Mucosa of descending colon (tissue), 3 donors: ENCODE measurements at regions not wholly inside any gene's neighbourhood (a gene's known extent, or its start where the extent isn't known, plus 50 kb on each side); places are given as distances from the start of the nearest gene placed in this dataset.
"Not testable (repeated sequence)": the region's sequence is repeated elsewhere in the genome, so short reads cannot be mapped to it uniquely, and the experiment has no call there.

Source experiments
- ATAC-seq: fragments of 200-7000 bp; cut with Tn5 transposase; one replicate; pipeline ENCODE4 v1.9.1; 2020; ENCODE audit warnings: mild to moderate bottlenecking, moderate library complexity
- DNase-seq, 3 donors: peaks; one replicate each; pipeline ENCODE4 v3.0.0-alpha.2; 2020
- H3K36me3 ChIP-seq: fragments of 200-600 bp; one replicate; pipeline ENCODE4 v1.8.0; 2021; ENCODE audit warnings: low read depth, mild to moderate bottlenecking
- H3K4me1 ChIP-seq: fragments of 200-600 bp; one replicate; pipeline ENCODE4 v1.8.0; 2021; ENCODE audit warnings: low read depth, mild to moderate bottlenecking
- H3K4me3 ChIP-seq: fragments of 200-600 bp; one replicate; pipeline ENCODE4 v1.8.0; 2021; ENCODE audit warnings: mild to moderate bottlenecking
- H3K9me3 ChIP-seq: fragments of 200-600 bp; one replicate; pipeline ENCODE4 v1.8.0; 2021; ENCODE audit warnings: mild to moderate bottlenecking
- intact Hi-C, 2 donors: fragments of 100-400 bp; cut with DNase I in 1 of 2; cut with micrococcal nuclease in 1 of 2; formaldehyde crosslinking; loops; one replicate each; pipeline versions ENCODE4 v1.11.0 to v1.11.1; 2022; cut with DNase I, micrococcal nuclease
- TF ChIP-seq, protein P1 (sequence below): fragments of 200-600 bp; IDR thresholded peaks from one replicate; pipeline ENCODE4 v1.8.0; 2022; ENCODE audit warnings: antibody characterized with exemption, mild to moderate bottlenecking
- donor health status: DM: no; HTN: no; CAD: no; lungs with moderate emphysema.
- donor health status: DM: no; HTN: no; CAD: no.
- donor health status: DM: no; HTN: yes; CAD: no.

- no peak for ATAC-seq
- intact Hi-C loops: no loop called here
- H3K4me1 ChIP-seq: no peaks in the 10 kb centered on the region
- DNase-seq: no peak
- peaks cover 30% of the 10 kb centered on the region for H3K9me3 ChIP-seq
- no peaks in the 10 kb centered on the region for H3K36me3 ChIP-seq
- H3K4me3 ChIP-seq: no peak overlapping the region
- TF ChIP-seq, protein P1, sequence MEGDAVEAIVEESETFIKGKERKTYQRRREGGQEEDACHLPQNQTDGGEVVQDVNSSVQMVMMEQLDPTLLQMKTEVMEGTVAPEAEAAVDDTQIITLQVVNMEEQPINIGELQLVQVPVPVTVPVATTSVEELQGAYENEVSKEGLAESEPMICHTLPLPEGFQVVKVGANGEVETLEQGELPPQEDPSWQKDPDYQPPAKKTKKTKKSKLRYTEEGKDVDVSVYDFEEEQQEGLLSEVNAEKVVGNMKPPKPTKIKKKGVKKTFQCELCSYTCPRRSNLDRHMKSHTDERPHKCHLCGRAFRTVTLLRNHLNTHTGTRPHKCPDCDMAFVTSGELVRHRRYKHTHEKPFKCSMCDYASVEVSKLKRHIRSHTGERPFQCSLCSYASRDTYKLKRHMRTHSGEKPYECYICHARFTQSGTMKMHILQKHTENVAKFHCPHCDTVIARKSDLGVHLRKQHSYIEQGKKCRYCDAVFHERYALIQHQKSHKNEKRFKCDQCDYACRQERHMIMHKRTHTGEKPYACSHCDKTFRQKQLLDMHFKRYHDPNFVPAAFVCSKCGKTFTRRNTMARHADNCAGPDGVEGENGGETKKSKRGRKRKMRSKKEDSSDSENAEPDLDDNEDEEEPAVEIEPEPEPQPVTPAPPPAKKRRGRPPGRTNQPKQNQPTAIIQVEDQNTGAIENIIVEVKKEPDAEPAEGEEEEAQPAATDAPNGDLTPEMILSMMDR: no peak
These were observed 191.7 kb downstream of the CRLF2 start for GRCh38 chrX:1020634-1021166.

DNA sequence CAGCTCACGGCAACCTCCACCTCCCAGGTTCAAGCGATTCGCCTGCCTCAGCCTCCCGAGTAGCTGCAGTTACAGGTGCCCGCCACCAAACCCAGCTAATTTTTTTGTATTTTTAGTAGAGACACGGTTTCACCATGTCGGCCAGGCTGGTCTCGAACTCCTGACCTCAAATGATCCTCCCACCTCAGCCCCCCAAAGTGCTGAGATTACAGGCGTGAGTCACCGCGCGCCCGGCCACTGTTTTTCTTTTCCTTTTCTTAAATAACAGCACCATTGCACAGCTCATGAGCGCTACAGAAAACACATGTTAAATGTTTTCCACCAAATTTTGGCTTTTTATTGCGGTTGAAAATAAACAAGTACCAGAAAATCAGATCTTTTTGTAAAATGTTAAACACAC lies 195.5 kb downstream of the CRLF2 start:
- DNase-seq, H3K36me3 ChIP-seq, H3K4me3 ChIP-seq, H3K4me1 ChIP-seq, ATAC-seq, intact Hi-C loops: not testable (repeated sequence)
- peaks cover 21% of the 10 kb centered on the region for H3K9me3 ChIP-seq

DNA sequence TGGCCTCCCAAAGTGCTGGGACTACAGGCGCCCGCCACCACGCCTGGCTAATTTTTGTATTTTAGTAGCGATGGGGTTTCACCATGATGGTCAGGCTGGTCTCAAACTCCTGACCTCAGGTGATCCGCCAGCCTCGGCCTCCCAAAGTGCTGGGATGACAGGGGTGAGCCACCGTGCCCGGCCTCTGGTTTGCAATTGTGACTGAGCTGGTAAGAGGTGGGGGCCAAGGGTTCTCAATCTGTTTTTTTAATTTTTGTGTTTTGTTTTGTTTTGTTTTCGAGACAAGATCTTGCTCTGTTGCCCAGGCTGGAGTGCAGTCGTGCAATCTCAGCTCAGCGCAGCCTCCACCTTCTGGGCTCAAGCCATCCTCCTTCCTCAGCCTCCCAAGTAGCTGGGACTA lies 196.2 kb downstream of the CRLF2 start:
- ATAC-seq, H3K4me3 ChIP-seq, intact Hi-C loops, H3K4me1 ChIP-seq, H3K36me3 ChIP-seq, DNase-seq: not testable (repeated sequence)
- peaks cover 15% of the 10 kb centered on the region for H3K9me3 ChIP-seq

- H3K4me3 ChIP-seq: no peak overlapping the region
- no peaks in the 10 kb centered on the region for H3K36me3 ChIP-seq
- DNase-seq (no peak), ATAC-seq (no peak)
- intact Hi-C loops: no loop called here
- TF ChIP-seq, protein P1: no peak
- peaks cover 7% of the 10 kb centered on the region for H3K9me3 ChIP-seq
- H3K4me1 ChIP-seq: no peaks in the 10 kb centered on the region
These were observed 199.7 kb downstream of the CRLF2 start for GRCh38 chrX:1012678-1013300.

GRCh38 chrX:1011691-1012283 lies 200.7 kb downstream of the CRLF2 start:
- DNase-seq (no peak), ATAC-seq (no peak)
- TF ChIP-seq, protein P1: no peak
- Histone ChIP-seq H3K9me3 (no peaks in the 10 kb centered on the region), H3K4me1 (no peaks in the 10 kb centered on the region), H3K36me3 (no peaks in the 10 kb centered on the region), H3K4me3 (no peak overlapping the region)
- intact Hi-C loops: no loop called here

DNA sequence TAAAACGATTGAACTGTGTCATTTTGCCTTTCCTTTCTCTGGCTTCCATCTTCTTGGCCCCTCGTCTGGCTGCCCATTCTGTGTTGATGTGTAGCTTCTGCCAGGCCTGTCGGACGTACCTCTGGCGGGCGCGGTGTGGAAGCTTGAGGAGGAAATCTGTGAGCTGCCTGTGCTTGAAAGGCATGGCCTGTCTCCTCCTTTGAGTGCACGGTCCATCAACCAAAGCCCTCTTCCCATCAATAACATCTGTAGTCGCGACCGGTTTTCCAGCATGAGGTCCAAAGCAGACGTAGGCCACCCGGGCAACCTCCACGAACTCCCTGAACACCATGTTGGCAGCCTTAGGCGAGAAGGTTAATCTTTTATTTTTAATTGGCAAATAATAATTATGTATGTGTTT lies 202.7 kb downstream of the CRLF2 start:
- Histone ChIP-seq H3K9me3 (no peaks in the 10 kb centered on the region), H3K4me3 (no peak overlapping the region), H3K4me1 (no peaks in the 10 kb centered on the region), H3K36me3 (no peaks in the 10 kb centered on the region)
- TF ChIP-seq, protein P1: no peak
- DNase-seq (no peak), ATAC-seq (no peak)
- intact Hi-C loops: no loop called here
